Astrocyte of the cerebellum (primary cell): ENCODE measurements at regions not wholly inside any gene's neighbourhood (a gene's known extent, or its start where the extent isn't known, plus 50 kb on each side); places are given as distances from the start of the nearest gene placed in this dataset.

Source experiments
- DNase-seq: peaks from one replicate; pipeline ENCODE4 v3.0.0-alpha.2; 2011; ENCODE audit warnings: low read depth
- H3K4me3 ChIP-seq: 2 replicates; pipeline ENCODE4 v1.5.1; 2011; ENCODE audit warnings: mild to moderate bottlenecking, low read depth, low read length, moderate library complexity
- in situ Hi-C: cut with HindIII; loops from 2 replicates; pipeline ENCODE4 v1.10.0; 2017; ENCODE audit warnings: low sequenced_read_pairs
- TF ChIP-seq, protein P1 (sequence below): IDR thresholded peaks from 2 replicates; pipeline ENCODE4 v1.5.1; 2012; ENCODE audit warnings: low read length, low read depth, moderate library complexity, mild to moderate bottlenecking; ENCODE audit errors: missing control alignments

GRCh38 chr5:51996356-51996861 is 613.2 kb downstream of the ISL1 start:
- in situ Hi-C loops: no loop called here
- no peak overlapping the region for H3K4me3 ChIP-seq
- DNase-seq: no peak
- TF ChIP-seq, protein P1, sequence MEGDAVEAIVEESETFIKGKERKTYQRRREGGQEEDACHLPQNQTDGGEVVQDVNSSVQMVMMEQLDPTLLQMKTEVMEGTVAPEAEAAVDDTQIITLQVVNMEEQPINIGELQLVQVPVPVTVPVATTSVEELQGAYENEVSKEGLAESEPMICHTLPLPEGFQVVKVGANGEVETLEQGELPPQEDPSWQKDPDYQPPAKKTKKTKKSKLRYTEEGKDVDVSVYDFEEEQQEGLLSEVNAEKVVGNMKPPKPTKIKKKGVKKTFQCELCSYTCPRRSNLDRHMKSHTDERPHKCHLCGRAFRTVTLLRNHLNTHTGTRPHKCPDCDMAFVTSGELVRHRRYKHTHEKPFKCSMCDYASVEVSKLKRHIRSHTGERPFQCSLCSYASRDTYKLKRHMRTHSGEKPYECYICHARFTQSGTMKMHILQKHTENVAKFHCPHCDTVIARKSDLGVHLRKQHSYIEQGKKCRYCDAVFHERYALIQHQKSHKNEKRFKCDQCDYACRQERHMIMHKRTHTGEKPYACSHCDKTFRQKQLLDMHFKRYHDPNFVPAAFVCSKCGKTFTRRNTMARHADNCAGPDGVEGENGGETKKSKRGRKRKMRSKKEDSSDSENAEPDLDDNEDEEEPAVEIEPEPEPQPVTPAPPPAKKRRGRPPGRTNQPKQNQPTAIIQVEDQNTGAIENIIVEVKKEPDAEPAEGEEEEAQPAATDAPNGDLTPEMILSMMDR: no peak

- no peak for DNase-seq
- in situ Hi-C loops: no loop called here
- TF ChIP-seq, protein P1: no peak
- H3K4me3 ChIP-seq: no peak overlapping the region
These were observed 614.3 kb downstream of the ISL1 start for GRCh38 chr5:51997500-51997899.

GRCh38 chr5:51997949-51998348 is 614.7 kb downstream of the ISL1 start:
- no peak for DNase-seq
- H3K4me3 ChIP-seq: no peak overlapping the region

GRCh38 chr5:52007230-52007858 is 624.1 kb downstream of the ISL1 start:
- DNase-seq: peak; percentile 12
- in situ Hi-C loops: no loop called here
- no peak overlapping the region for H3K4me3 ChIP-seq
- TF ChIP-seq, protein P1: peak; percentile 71

More at GRCh38 chr5:51997949-51998348, 614.7 kb downstream of the ISL1 start:
- TF ChIP-seq, protein P1: no peak
- in situ Hi-C loops: no loop called here

GRCh38 chr5:52010454-52010853 is 627.2 kb downstream of the ISL1 start:
- DNase-seq: no peak
- in situ Hi-C loops: no loop called here
- TF ChIP-seq, protein P1: no peak

DNA sequence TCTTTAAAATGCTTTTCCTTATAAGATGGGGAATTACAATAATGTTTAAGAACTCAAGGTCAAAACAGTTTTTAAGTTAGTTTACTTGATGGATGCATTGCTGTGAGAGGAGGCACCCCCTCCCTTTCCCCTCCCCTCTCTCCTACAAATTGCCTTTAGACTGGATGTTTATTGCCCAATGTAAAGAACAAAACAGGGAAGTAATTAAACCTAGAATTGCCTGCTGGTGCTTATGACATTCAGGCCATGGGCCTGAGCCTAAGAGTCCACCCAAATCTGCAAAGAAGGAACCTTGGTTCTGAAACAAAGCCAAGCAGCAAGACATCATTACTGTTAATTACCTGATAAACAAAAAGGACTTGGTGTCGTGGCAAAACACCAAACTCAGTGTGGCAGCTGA is 630.3 kb downstream of the ISL1 start:
- in situ Hi-C loops: no loop called here
- TF ChIP-seq, protein P1: no peak
- no peak for DNase-seq
- H3K4me3 ChIP-seq: no peak overlapping the region

More at GRCh38 chr5:52010454-52010853, 627.2 kb downstream of the ISL1 start:
- H3K4me3 ChIP-seq: no peak overlapping the region
